ENCODE measurements at regions not wholly inside any gene's neighbourhood (a gene's known extent, or its start where the extent isn't known, plus 50 kb on each side); places are given as distances from the start of the nearest gene placed in this dataset.

- WGBS (ENCODE audit: insufficient coverage, insufficient replicate concordance, low lambda C conversion rate, missing lambda C conversion rate) = 0% methylated on average over 1 of the region's 1 CpG
- FAIRE-seq (no peak), DNase-seq (ENCODE audit: low read depth, low spot score) (no peak), ATAC-seq (no peak)
- Histone ChIP-seq H3K27me3 (replicated peaks in 1 of 2; ENCODE audit: control insufficient read depth in 2 of 2, insufficient read depth in 2 of 2, low read length in 1 of 2) (no peaks in the 10 kb centered on the region; a peak in 1 of 4 replicates), H3K36me3 (ENCODE audit: control insufficient read depth in 2 of 2, insufficient read depth in 2 of 2, low read length in 1 of 2) (no peaks in the 10 kb centered on the region), H4K20me1 (ENCODE audit: control insufficient read depth, insufficient read depth) (no peaks in the 10 kb centered on the region), H3K79me2 (ENCODE audit: control insufficient read depth, insufficient read depth, low read length) (no peaks in the 10 kb centered on the region), H3K27ac (ENCODE audit: control insufficient read depth, insufficient read depth) (no peak overlapping the region), H2AFZ (ENCODE audit: control insufficient read depth, low read depth, low read length) (no peak overlapping the region), H3K4me3 (no peak overlapping the region), H3K9me3 (replicated peaks; ENCODE audit: control insufficient read depth, insufficient read depth, low read length) (no peaks in the 10 kb centered on the region), H3K4me1 (ENCODE audit: control insufficient read depth, insufficient read depth, low read length) (no peaks in the 10 kb centered on the region), H3K9ac (ENCODE audit: control insufficient read depth, insufficient read depth, low read length) (no peak overlapping the region), H3K4me2 (ENCODE audit: control insufficient read depth, insufficient read depth) (no peak overlapping the region)
- ChIA-PET RAD21 (ENCODE audit: unreplicated experiment) (no interaction called here), CTCF (interaction anchor here (1.3 kb wide), 1 partner anchor 730 kb away, joined by 3 read pairs; no protein-coding TSS in a partner anchor), POLR2A (no interaction called here), SMC1A (ENCODE audit: uncharacterized antibody, unreplicated experiment) (no interaction called here)
- intact Hi-C loops (cut with micrococcal nuclease; ENCODE audit: unreplicated experiment) (no loop called here), in situ Hi-C loops (cut with MboI) (no loop called here)
- no TSS peak for BruUV-seq (replicated peaks)
- no peak for TF ChIP-seq RCOR1 (conservative IDR thresholded peaks at IDR 0.05; ENCODE audit: low read depth, low read length)
- TF ChIP-seq GABPA (IDR thresholded peaks at IDR 0.05; ENCODE audit: low read depth) = no peak
- TF ChIP-seq RFX5 (IDR thresholded peaks at IDR 0.05; ENCODE audit: low read depth, low read length) = no peak
- TF ChIP-seq JUND (IDR thresholded peaks at IDR 0.05; ENCODE audit: low read depth, low read length) = no peak
- TF ChIP-seq BHLHE40 (IDR thresholded peaks at IDR 0.05; ENCODE audit: borderline replicate concordance in 1 of 2, low read depth in 2 of 2, low read length in 1 of 2) = no peak
- no peak for TF ChIP-seq ATF3 (IDR thresholded peaks at IDR 0.05; ENCODE audit: borderline replicate concordance, extremely low read depth, low read depth, low read length)
- no peak for TF ChIP-seq ETV6 (conservative IDR thresholded peaks at IDR 0.05 in 1 of 2, IDR thresholded peaks at IDR 0.05 in 1 of 2; ENCODE audit: borderline replicate concordance in 1 of 2, low read depth in 1 of 2)
- no peak for TF ChIP-seq SUPT20H (IDR thresholded peaks at IDR 0.05; ENCODE audit: borderline replicate concordance, control insufficient read depth, low read depth, low read length)
- TF ChIP-seq HSF1 (IDR thresholded peaks at IDR 0.05; ENCODE audit: low read depth, low read length) = no peak
- no peak for TF ChIP-seq RAD21 (IDR thresholded peaks at IDR 0.05; ENCODE audit: insufficient read depth, low read depth, low read length)
- no peak for TF ChIP-seq STAT1 (conservative IDR thresholded peaks at IDR 0.05)
These were observed 156.3 kb upstream of the LRIG3 start for GRCh38 chr12:59076622-59077021.

All from GM12878 (cell line).